Karpas-422 (cell line): ENCODE measurements at regions not wholly inside any gene's neighbourhood (a gene's known extent, or its start where the extent isn't known, plus 50 kb on each side); places are given as distances from the start of the nearest gene placed in this dataset.

ENCODE experiments used
- DNase-seq: peaks from one replicate; pipeline ENCODE4 v3.0.0-alpha.2; 2015
- H2AFZ ChIP-seq: fragments of 200-600 bp; sonication (generic); 2 replicates; pipeline ENCODE4 v1.6.1; 2014; ENCODE audit warnings: antibody characterized with exemption, low read length, mixed read lengths
- H3K27ac ChIP-seq: fragments of 200-600 bp; sonication (generic); 2 replicates; pipeline ENCODE4 v1.5.1; 2014; ENCODE audit warnings: mild to moderate bottlenecking, low read length, moderate library complexity
- H3K27me3 ChIP-seq: fragments of 200-600 bp; sonication (generic); 2 replicates; pipeline ENCODE4 v1.6.1; 2014; ENCODE audit warnings: low read length, mixed read lengths
- H3K36me3 ChIP-seq: fragments of 200-600 bp; sonication (generic); 2 replicates; pipeline ENCODE4 v1.6.1; 2014; ENCODE audit warnings: low read length, mixed read lengths; ENCODE audit not compliant: insufficient read depth
- H3K4me1 ChIP-seq: fragments of 200-600 bp; sonication (generic); 2 replicates; pipeline ENCODE4 v1.6.1; 2014; ENCODE audit warnings: mild to moderate bottlenecking, low read length, mixed read lengths
- H3K4me2 ChIP-seq: fragments of 200-600 bp; sonication (generic); 2 replicates; pipeline ENCODE4 v1.6.1; 2014; ENCODE audit warnings: low read length, low read depth, mild to moderate bottlenecking; ENCODE audit not compliant: poor library complexity, severe bottlenecking
- H3K4me3 ChIP-seq: fragments of 200-600 bp; sonication (generic); 2 replicates; pipeline ENCODE4 v1.5.1; 2014; ENCODE audit warnings: mild to moderate bottlenecking, antibody characterized with exemption, low read length, mixed read lengths
- H3K79me2 ChIP-seq: fragments of 200-600 bp; sonication (generic); 2 replicates; pipeline ENCODE4 v1.6.1; 2014; ENCODE audit warnings: mild to moderate bottlenecking, low read length, mixed read lengths
- H3K9ac ChIP-seq: fragments of 200-600 bp; sonication (generic); 2 replicates; pipeline ENCODE4 v1.6.0; 2014; ENCODE audit warnings: low read length
- H3K9me2 ChIP-seq: fragments of 200-600 bp; sonication (generic), shearing (Covaris generic); replicated peaks from 2 replicates; pipeline ENCODE4 v1.6.0; 2014; ENCODE audit warnings: mild to moderate bottlenecking, low read length, moderate library complexity; ENCODE audit not compliant: insufficient read depth
- H3K9me3 ChIP-seq: fragments of 300-700, 200-600 bp; sonication (generic); 2 replicates; pipeline ENCODE4 v1.6.1; 2014; ENCODE audit warnings: low read length, mixed read lengths
- H4K20me1 ChIP-seq: fragments of 200-600 bp; sonication (generic); 2 replicates; pipeline ENCODE4 v1.6.1; 2014; ENCODE audit warnings: mild to moderate bottlenecking, antibody characterized with exemption, low read length, low read depth; ENCODE audit not compliant: insufficient read depth

DNA sequence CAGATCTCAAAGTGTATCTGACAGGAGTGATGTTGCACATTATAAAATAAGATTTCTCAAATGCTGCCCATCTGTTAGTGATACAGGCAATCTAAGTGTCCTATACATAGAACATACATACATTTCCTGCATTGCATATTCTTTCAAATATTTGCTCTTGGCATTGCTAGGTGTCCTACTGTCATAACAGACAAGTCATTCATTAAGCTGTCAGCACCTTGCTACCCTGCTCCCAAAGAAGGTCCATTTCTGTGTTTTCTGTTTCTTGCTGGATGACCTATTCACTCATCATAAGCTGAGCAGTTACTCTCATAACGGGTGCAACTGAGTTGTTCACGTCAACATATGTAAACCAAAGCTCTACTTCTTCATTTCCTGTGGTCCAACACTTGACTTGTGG, 719.0 kb downstream of the KCNJ2 start:
- Histone ChIP-seq H3K9me2 (no peaks in the 10 kb centered on the region), H3K9ac (no peak overlapping the region), H3K27ac (no peak overlapping the region), H3K36me3 (no peaks in the 10 kb centered on the region), H3K4me1 (no peaks in the 10 kb centered on the region), H3K79me2 (no peaks in the 10 kb centered on the region), H3K4me3 (no peak overlapping the region), H2AFZ (no peak overlapping the region), H3K27me3 (no peaks in the 10 kb centered on the region), H4K20me1 (no peaks in the 10 kb centered on the region), H3K9me3 (no peaks in the 10 kb centered on the region), H3K4me2 (no peak overlapping the region)
- no peak for DNase-seq

DNA sequence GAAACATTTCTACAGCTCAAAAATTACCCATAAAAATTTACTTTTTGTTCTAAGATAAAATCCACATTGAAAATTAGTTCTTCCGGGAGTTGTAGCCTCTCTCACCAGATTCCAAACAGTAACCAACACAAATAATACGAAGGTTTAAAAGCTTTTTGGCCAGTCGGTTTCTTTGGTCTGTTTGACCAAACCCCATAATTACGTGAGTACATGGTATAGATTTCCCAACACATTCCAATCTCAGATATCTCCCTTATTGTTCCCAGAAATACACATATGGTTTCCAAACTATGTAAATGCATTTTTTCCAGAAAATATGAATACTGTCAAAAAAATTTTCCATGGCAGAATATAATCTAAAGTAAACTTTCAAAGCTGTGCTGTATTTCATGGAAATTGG, 722.0 kb downstream of the KCNJ2 start:
- no peaks in the 10 kb centered on the region for H3K4me1 ChIP-seq
- no peaks in the 10 kb centered on the region for H3K27me3 ChIP-seq
- no peaks in the 10 kb centered on the region for H3K9me2 ChIP-seq
- H3K79me2 ChIP-seq = no peaks in the 10 kb centered on the region
- no peak overlapping the region for H3K4me3 ChIP-seq
- no peak overlapping the region for H2AFZ ChIP-seq
- no peaks in the 10 kb centered on the region for H4K20me1 ChIP-seq
- H3K9me3 ChIP-seq = no peaks in the 10 kb centered on the region
- DNase-seq = no peak
- no peak overlapping the region for H3K27ac ChIP-seq
- no peaks in the 10 kb centered on the region for H3K36me3 ChIP-seq
- H3K9ac ChIP-seq = no peak overlapping the region
- no peak overlapping the region for H3K4me2 ChIP-seq

DNA sequence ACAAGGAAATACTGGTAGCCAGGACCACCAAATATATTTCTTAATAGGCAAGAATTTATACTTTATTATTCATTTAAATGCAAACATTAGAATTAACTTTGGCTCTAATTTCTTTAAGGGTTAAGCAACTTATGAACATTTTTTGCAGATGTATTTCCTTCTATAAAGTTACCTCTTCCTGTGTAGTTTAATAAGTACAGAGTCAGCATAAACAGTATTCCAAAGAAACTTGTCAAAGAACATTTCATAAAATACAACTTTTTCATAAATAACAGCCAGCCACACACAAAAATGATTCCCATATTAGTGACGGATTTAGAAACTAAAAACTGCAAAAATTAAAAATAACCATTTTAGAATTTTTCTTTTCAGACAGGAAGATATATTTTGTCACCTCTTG, 723.2 kb downstream of the KCNJ2 start:
- H3K9me2 ChIP-seq = no peaks in the 10 kb centered on the region
- H3K27ac ChIP-seq = no peak overlapping the region
- no peaks in the 10 kb centered on the region for H3K79me2 ChIP-seq
- no peak overlapping the region for H3K4me2 ChIP-seq
- no peak for DNase-seq
- H3K9ac ChIP-seq = no peak overlapping the region
- H3K36me3 ChIP-seq = no peaks in the 10 kb centered on the region
- H3K4me1 ChIP-seq = no peaks in the 10 kb centered on the region
- no peaks in the 10 kb centered on the region for H3K9me3 ChIP-seq
- no peaks in the 10 kb centered on the region for H4K20me1 ChIP-seq
- no peak overlapping the region for H2AFZ ChIP-seq
- no peaks in the 10 kb centered on the region for H3K27me3 ChIP-seq
- H3K4me3 ChIP-seq = no peak overlapping the region

DNA sequence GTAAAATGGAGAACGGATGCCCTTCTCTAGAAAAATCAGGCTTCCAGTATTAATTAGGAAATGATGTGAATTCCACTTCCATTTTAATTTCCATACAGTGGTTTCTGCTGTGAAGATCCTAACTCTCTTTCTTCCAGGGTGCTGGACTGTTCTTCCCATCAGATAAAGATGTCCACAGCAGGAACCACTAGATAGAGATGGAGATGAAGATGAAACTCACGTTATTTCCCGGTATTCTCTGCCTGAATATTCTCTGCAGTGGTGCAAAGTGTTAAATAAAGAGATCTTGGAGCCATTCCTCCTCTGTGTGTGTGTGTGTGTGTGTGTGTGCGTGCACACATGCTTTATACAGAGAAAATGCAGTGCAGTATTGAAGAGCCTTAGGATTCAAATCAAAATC, 727.5 kb downstream of the KCNJ2 start:
- H2AFZ ChIP-seq = no peak overlapping the region
- H4K20me1 ChIP-seq = no peaks in the 10 kb centered on the region
- no peak overlapping the region for H3K9ac ChIP-seq
- H3K36me3 ChIP-seq = no peaks in the 10 kb centered on the region
- no peaks in the 10 kb centered on the region for H3K79me2 ChIP-seq
- no peaks in the 10 kb centered on the region for H3K9me2 ChIP-seq
- no peak overlapping the region for H3K27ac ChIP-seq
- H3K9me3 ChIP-seq = no peaks in the 10 kb centered on the region
- H3K4me2 ChIP-seq = no peak overlapping the region
- H3K4me1 ChIP-seq = no peaks in the 10 kb centered on the region
- H3K4me3 ChIP-seq = no peak overlapping the region
- DNase-seq = no peak
- H3K27me3 ChIP-seq = no peaks in the 10 kb centered on the region

DNA sequence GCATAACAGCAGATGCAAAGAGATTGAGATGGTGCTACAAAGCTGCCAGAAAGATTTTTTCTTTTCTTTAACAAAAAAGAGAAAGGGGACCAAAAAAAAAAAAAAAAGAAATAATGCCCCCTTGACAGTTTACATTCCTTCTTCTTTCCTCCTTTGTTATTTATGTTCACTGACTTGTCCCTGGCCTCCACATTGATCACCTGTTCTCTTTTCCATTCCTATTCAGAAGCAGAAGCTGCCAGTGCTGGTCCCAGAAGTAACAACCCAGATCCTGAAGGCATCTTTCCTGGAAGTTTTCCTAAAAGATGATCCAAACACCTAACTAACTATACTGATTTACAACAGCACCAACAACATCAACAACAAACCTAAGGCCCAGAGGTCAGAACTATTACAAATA, 728.1 kb downstream of the KCNJ2 start:
- Histone ChIP-seq H3K27ac (no peak overlapping the region), H3K4me1 (no peaks in the 10 kb centered on the region), H3K79me2 (no peaks in the 10 kb centered on the region), H3K27me3 (no peaks in the 10 kb centered on the region), H3K9me3 (no peaks in the 10 kb centered on the region), H4K20me1 (no peaks in the 10 kb centered on the region), H3K4me2 (no peak overlapping the region), H3K9me2 (no peaks in the 10 kb centered on the region), H2AFZ (no peak overlapping the region), H3K4me3 (no peak overlapping the region), H3K9ac (no peak overlapping the region), H3K36me3 (no peaks in the 10 kb centered on the region)
- no peak for DNase-seq

DNA sequence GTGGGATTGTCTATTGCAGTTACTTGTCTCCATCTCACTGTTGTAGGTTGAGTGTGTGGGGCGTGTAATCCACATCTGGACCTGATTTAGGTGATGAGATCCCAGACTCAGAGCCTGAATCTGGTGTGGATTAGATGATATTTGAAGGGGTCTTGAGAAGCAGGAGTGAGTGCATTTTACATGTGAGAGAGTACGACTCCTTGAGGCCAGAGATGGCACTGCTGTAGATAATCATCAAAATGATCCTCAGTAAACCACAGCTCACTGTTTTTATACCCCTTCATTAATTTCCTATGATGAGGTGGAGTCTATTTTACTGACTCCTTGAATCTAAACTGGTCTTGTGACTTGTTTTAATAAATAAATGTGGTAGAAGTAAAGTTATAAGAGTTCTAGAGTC, 732.5 kb downstream of the KCNJ2 start:
- H3K9me3 ChIP-seq = no peaks in the 10 kb centered on the region
- H3K36me3 ChIP-seq = no peaks in the 10 kb centered on the region
- no peaks in the 10 kb centered on the region for H3K9me2 ChIP-seq
- no peak overlapping the region for H3K27ac ChIP-seq
- no peak overlapping the region for H3K4me2 ChIP-seq
- no peak overlapping the region for H3K4me3 ChIP-seq
- H3K9ac ChIP-seq = no peak overlapping the region
- no peak overlapping the region for H2AFZ ChIP-seq
- H3K4me1 ChIP-seq = no peaks in the 10 kb centered on the region
- no peaks in the 10 kb centered on the region for H4K20me1 ChIP-seq
- no peaks in the 10 kb centered on the region for H3K79me2 ChIP-seq
- peak; percentile 48 for DNase-seq
- no peaks in the 10 kb centered on the region for H3K27me3 ChIP-seq

DNA sequence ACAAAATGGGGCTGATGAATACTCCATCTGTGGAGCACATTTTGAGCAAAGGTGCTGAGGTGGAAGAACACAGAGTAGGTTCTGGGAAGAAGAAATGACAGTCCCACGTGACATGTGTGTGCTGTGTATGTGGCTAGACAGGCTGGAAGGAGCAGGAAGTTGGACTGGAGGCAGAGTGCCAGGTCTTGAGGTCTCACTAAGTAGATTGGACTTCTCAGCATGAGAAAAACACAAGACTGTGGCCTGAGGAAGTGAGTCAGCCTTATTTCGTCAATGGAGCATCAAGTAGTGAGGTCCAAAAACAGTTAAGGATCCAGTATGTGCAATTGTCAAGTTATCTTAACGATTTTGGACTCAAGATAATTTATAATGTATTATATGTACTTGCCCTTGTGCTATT, 736.5 kb downstream of the KCNJ2 start:
- H4K20me1 ChIP-seq = no peaks in the 10 kb centered on the region
- no peak for DNase-seq
- H2AFZ ChIP-seq = no peak overlapping the region
- no peaks in the 10 kb centered on the region for H3K4me1 ChIP-seq
- no peak overlapping the region for H3K27ac ChIP-seq
- H3K27me3 ChIP-seq = no peaks in the 10 kb centered on the region
- no peaks in the 10 kb centered on the region for H3K79me2 ChIP-seq
- H3K9ac ChIP-seq = no peak overlapping the region
- H3K4me2 ChIP-seq = no peak overlapping the region
- no peaks in the 10 kb centered on the region for H3K36me3 ChIP-seq
- no peaks in the 10 kb centered on the region for H3K9me2 ChIP-seq
- H3K4me3 ChIP-seq = no peak overlapping the region
- H3K9me3 ChIP-seq = no peaks in the 10 kb centered on the region

DNA sequence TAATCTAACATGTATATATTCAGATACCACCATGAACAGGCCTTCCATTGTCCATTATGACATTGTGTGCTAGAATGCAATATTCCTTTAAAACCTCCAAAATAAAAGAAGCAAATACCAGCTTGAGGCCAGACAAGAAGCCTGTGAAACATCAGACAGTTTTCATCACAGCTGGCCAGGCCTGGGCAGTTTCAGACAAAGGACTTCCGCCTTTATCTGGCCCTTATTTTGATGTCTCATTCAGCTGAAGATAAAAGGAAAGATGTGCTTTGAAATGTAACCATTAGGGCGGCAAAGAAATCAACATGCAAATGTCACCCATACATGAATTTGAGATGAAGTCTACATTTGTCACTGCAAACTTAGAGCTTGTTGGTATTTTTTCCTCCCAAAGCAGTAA, 737.5 kb downstream of the KCNJ2 start:
- H3K4me3 ChIP-seq = no peak overlapping the region
- H3K4me2 ChIP-seq = no peak overlapping the region
- no peaks in the 10 kb centered on the region for H3K9me2 ChIP-seq
- no peaks in the 10 kb centered on the region for H3K4me1 ChIP-seq
- no peak for DNase-seq
- no peak overlapping the region for H2AFZ ChIP-seq
- no peak overlapping the region for H3K9ac ChIP-seq
- H4K20me1 ChIP-seq = no peaks in the 10 kb centered on the region
- H3K9me3 ChIP-seq = no peaks in the 10 kb centered on the region
- no peaks in the 10 kb centered on the region for H3K36me3 ChIP-seq
- no peak overlapping the region for H3K27ac ChIP-seq
- H3K79me2 ChIP-seq = no peaks in the 10 kb centered on the region
- no peaks in the 10 kb centered on the region for H3K27me3 ChIP-seq
